ENCODE measurements at regions not wholly inside any gene's neighbourhood (a gene's known extent, or its start where the extent isn't known, plus 50 kb on each side); places are given as distances from the start of the nearest gene placed in this dataset.

DNA sequence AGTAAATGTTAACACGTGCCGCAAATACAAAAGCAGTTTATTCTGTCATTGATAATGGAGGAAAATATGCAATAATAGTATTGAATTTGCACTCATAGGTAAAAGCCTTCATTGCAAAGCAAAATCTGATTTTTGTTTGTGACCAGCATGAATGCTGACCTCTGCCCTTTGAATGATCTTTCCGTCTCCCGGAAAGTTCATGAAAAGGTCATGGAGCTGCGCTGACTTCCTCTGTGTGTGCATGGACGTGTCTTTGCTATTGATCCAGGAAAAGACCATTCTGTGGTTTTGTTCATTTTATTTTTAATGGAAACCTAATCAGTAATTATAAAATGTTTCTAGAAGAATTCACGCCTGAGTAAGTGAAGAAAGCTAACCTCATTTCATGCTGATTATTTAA lies 320.0 kb downstream of the MTX2 start:
- no peak overlapping the region for H3K4me3 ChIP-seq (ENCODE audit: low read depth in 1 of 3, low read length in 3 of 3)
- peak; percentile 36 for DNase-seq (ENCODE audit: low spot score)
- peak; percentile 67 to 75 for TF ChIP-seq HNF4A (conservative IDR thresholded peaks at IDR 0.05)
- no peak for TF ChIP-seq FOXA1 (IDR thresholded peaks at IDR 0.05)
- TF ChIP-seq RXRA (IDR thresholded peaks at IDR 0.05): peak; percentile 96 to 99
- peak; percentile 53 for TF ChIP-seq YY1 (IDR thresholded peaks at IDR 0.05)
- peak; percentile 6 to 36 for TF ChIP-seq RAD21 (IDR thresholded peaks at IDR 0.05)
- TF ChIP-seq, protein P1, sequence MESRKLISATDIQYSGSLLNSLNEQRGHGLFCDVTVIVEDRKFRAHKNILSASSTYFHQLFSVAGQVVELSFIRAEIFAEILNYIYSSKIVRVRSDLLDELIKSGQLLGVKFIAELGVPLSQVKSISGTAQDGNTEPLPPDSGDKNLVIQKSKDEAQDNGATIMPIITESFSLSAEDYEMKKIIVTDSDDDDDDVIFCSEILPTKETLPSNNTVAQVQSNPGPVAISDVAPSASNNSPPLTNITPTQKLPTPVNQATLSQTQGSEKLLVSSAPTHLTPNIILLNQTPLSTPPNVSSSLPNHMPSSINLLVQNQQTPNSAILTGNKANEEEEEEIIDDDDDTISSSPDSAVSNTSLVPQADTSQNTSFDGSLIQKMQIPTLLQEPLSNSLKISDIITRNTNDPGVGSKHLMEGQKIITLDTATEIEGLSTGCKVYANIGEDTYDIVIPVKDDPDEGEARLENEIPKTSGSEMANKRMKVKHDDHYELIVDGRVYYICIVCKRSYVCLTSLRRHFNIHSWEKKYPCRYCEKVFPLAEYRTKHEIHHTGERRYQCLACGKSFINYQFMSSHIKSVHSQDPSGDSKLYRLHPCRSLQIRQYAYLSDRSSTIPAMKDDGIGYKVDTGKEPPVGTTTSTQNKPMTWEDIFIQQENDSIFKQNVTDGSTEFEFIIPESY (IDR thresholded peaks at IDR 0.05): peak; percentile 54
- TF ChIP-seq NR2F2 (IDR thresholded peaks at IDR 0.05): peak; percentile 92
- TF ChIP-seq HNF4G (IDR thresholded peaks at IDR 0.05): peak; percentile 25
- TF ChIP-seq, protein P2, sequence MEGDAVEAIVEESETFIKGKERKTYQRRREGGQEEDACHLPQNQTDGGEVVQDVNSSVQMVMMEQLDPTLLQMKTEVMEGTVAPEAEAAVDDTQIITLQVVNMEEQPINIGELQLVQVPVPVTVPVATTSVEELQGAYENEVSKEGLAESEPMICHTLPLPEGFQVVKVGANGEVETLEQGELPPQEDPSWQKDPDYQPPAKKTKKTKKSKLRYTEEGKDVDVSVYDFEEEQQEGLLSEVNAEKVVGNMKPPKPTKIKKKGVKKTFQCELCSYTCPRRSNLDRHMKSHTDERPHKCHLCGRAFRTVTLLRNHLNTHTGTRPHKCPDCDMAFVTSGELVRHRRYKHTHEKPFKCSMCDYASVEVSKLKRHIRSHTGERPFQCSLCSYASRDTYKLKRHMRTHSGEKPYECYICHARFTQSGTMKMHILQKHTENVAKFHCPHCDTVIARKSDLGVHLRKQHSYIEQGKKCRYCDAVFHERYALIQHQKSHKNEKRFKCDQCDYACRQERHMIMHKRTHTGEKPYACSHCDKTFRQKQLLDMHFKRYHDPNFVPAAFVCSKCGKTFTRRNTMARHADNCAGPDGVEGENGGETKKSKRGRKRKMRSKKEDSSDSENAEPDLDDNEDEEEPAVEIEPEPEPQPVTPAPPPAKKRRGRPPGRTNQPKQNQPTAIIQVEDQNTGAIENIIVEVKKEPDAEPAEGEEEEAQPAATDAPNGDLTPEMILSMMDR (IDR thresholded peaks at IDR 0.05; ENCODE audit: low read depth, low read length, missing input control): no peak
- no peak for TF ChIP-seq JUND (IDR thresholded peaks at IDR 0.05)
- no peak for TF ChIP-seq FOXA2 (IDR thresholded peaks at IDR 0.05)
- TF ChIP-seq, protein P3, sequence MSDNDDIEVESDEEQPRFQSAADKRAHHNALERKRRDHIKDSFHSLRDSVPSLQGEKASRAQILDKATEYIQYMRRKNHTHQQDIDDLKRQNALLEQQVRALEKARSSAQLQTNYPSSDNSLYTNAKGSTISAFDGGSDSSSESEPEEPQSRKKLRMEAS (IDR thresholded peaks at IDR 0.05): peak; percentile 28
- TF ChIP-seq, protein P4, sequence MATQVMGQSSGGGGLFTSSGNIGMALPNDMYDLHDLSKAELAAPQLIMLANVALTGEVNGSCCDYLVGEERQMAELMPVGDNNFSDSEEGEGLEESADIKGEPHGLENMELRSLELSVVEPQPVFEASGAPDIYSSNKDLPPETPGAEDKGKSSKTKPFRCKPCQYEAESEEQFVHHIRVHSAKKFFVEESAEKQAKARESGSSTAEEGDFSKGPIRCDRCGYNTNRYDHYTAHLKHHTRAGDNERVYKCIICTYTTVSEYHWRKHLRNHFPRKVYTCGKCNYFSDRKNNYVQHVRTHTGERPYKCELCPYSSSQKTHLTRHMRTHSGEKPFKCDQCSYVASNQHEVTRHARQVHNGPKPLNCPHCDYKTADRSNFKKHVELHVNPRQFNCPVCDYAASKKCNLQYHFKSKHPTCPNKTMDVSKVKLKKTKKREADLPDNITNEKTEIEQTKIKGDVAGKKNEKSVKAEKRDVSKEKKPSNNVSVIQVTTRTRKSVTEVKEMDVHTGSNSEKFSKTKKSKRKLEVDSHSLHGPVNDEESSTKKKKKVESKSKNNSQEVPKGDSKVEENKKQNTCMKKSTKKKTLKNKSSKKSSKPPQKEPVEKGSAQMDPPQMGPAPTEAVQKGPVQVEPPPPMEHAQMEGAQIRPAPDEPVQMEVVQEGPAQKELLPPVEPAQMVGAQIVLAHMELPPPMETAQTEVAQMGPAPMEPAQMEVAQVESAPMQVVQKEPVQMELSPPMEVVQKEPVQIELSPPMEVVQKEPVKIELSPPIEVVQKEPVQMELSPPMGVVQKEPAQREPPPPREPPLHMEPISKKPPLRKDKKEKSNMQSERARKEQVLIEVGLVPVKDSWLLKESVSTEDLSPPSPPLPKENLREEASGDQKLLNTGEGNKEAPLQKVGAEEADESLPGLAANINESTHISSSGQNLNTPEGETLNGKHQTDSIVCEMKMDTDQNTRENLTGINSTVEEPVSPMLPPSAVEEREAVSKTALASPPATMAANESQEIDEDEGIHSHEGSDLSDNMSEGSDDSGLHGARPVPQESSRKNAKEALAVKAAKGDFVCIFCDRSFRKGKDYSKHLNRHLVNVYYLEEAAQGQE (IDR thresholded peaks at IDR 0.05): no peak
- TF ChIP-seq TAF1 (conservative IDR thresholded peaks at IDR 0.05): no peak
- peak; percentile 84 for TF ChIP-seq SP1 (IDR thresholded peaks at IDR 0.05)
- TF ChIP-seq, protein P5, sequence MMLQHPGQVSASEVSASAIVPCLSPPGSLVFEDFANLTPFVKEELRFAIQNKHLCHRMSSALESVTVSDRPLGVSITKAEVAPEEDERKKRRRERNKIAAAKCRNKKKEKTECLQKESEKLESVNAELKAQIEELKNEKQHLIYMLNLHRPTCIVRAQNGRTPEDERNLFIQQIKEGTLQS (IDR thresholded peaks at IDR 0.05): no peak
- TF ChIP-seq EGR1 (IDR thresholded peaks at IDR 0.05; ENCODE audit: low read depth in 2 of 2): peak in 1 of 2 donors; percentile 70
- TF ChIP-seq GABPA (IDR thresholded peaks at IDR 0.05 in 1 of 2, conservative IDR thresholded peaks at IDR 0.05 in 1 of 2): peak in 1 of 2 donors; percentile 60
- no peaks in the 10 kb centered on the region for H3K9me3 ChIP-seq (ENCODE audit: control insufficient read depth in 4 of 4, low read length in 3 of 4)
- peaks cover 6 to 14% (median 10%) of the 10 kb centered on the region in 4 donors for H3K4me1 ChIP-seq (ENCODE audit: control insufficient read depth in 4 of 4, insufficient read depth in 4 of 4, low read length in 3 of 4)
- H3K36me3 ChIP-seq (ENCODE audit: control insufficient read depth in 4 of 4, insufficient read depth in 3 of 4, low read depth in 1 of 4, low read length in 3 of 4): no peaks in the 10 kb centered on the region
- 37% methylated on average over 7 of the region's 7 CpGs for WGBS
- no peak overlapping the region for H3K27ac ChIP-seq (ENCODE audit: low read depth in 1 of 2, low read length in 2 of 2)
- no peak overlapping the region for H3K9ac ChIP-seq (ENCODE audit: low read depth in 1 of 2, low read length in 2 of 2)
- H3K27me3 ChIP-seq (ENCODE audit: control insufficient read depth in 4 of 4, insufficient read depth in 4 of 4, low read length in 3 of 4): no peaks in the 10 kb centered on the region
